GM23338 (cell line): ENCODE measurements at regions not wholly inside any gene's neighbourhood (a gene's known extent, or its start where the extent isn't known, plus 50 kb on each side); places are given as distances from the start of the nearest gene placed in this dataset.

Source experiments
- ATAC-seq: fragments of 200-7000 bp; cut with Tn5 transposase; 3 replicates; pipeline ENCODE4 v1.9.1; 2020
- DNase-seq: peaks from one replicate; pipeline ENCODE4 v3.0.0-alpha.2; 2015; ENCODE audit warnings: low spot score
- H2AFZ ChIP-seq: fragments of 200-600 bp; sonication (generic); 2 replicates; pipeline ENCODE4 v1.8.0; 2016; ENCODE audit warnings: antibody characterized with exemption, mild to moderate bottlenecking, moderate library complexity
- H3F3A ChIP-seq: fragments of 200-600 bp; sonication (generic); replicated peaks from 2 replicates; pipeline ENCODE4 v1.8.0; 2017; ENCODE audit warnings: antibody characterized with exemption, mixed run types, low read depth
- H3K27ac ChIP-seq: fragments of 200-600 bp; sonication (generic); 2 replicates; pipeline ENCODE4 v1.6.1; 2016; ENCODE audit warnings: low read depth
- H3K27me3 ChIP-seq: fragments of 200-600 bp; sonication (generic); 2 replicates; pipeline ENCODE4 v1.8.0; 2016; ENCODE audit warnings: mild to moderate bottlenecking, mixed run types, moderate library complexity; ENCODE audit not compliant: insufficient read depth
- H3K36me3 ChIP-seq: fragments of 200-600 bp; sonication (generic); 2 replicates; pipeline ENCODE4 v1.8.0; 2016; ENCODE audit warnings: mild to moderate bottlenecking; ENCODE audit not compliant: insufficient read depth
- H3K4me1 ChIP-seq: fragments of 200-600 bp; sonication (generic); 2 replicates; pipeline ENCODE4 v1.8.0; 2016; ENCODE audit warnings: mild to moderate bottlenecking, moderate library complexity; ENCODE audit not compliant: insufficient read depth
- H3K4me2 ChIP-seq: fragments of 200-600 bp; sonication (generic); 2 replicates; pipeline ENCODE4 v1.7.1; 2017; ENCODE audit warnings: mixed run types
- H3K4me3 ChIP-seq: fragments of 200-600 bp; sonication (generic); 2 replicates; pipeline ENCODE4 v1.6.1; 2016; ENCODE audit warnings: mixed run types
- H3K79me2 ChIP-seq: fragments of 200-600 bp; sonication (generic); replicated peaks from 2 replicates; pipeline ENCODE4 v1.8.0; 2017; ENCODE audit warnings: mild to moderate bottlenecking; ENCODE audit not compliant: insufficient read depth
- H3K9me2 ChIP-seq: fragments of 200-600 bp; sonication (generic); 2 replicates; pipeline ENCODE4 v1.8.0; 2017; ENCODE audit not compliant: insufficient read depth
- H4K20me1 ChIP-seq: fragments of 200-600 bp; sonication (generic); replicated peaks from 2 replicates; pipeline ENCODE4 v1.8.0; 2017; ENCODE audit warnings: mild to moderate bottlenecking; ENCODE audit not compliant: insufficient read depth
- H3K27ac Mint-ChIP-seq: 2 replicates; pipeline ENCODE4 v1.8.0; 2020; ENCODE audit warnings: inconsistent platforms, mild to moderate bottlenecking, moderate library complexity, mixed read lengths
- H3K27me3 Mint-ChIP-seq: 3 replicates; pipeline ENCODE4 v1.8.0; 2022; ENCODE audit warnings: low read depth, mild to moderate bottlenecking, moderate library complexity, mixed read lengths, inconsistent platforms; ENCODE audit not compliant: insufficient read depth, poor library complexity
- H3K36me3 Mint-ChIP-seq: 3 replicates; pipeline ENCODE4 v1.8.0; 2021; ENCODE audit warnings: low read depth, mild to moderate bottlenecking, inconsistent platforms, moderate library complexity, mixed read lengths
- H3K4me1 Mint-ChIP-seq: 3 replicates; pipeline ENCODE4 v1.8.0; 2020; ENCODE audit warnings: mild to moderate bottlenecking, inconsistent platforms, mixed read lengths
- H3K4me3 Mint-ChIP-seq: 3 replicates; pipeline ENCODE4 v1.8.0; 2021; ENCODE audit warnings: moderate library complexity, mild to moderate bottlenecking, inconsistent platforms, mixed read lengths
- H3K9me3 Mint-ChIP-seq: 3 replicates; pipeline ENCODE4 v1.8.0; 2020; ENCODE audit warnings: moderate library complexity, mild to moderate bottlenecking, inconsistent platforms, mixed read lengths
- CREB1 ChIP-seq: fragments of 250-450 bp; sonication (Bioruptor Pico); IDR thresholded peaks from 2 replicates; pipeline ENCODE4 v1.5.0; 2020; ENCODE audit warnings: low read depth, mild to moderate bottlenecking, moderate library complexity
- EZH2 ChIP-seq: fragments of 200-600 bp; sonication (generic); IDR thresholded peaks from one replicate; pipeline ENCODE4 v1.8.0; 2017; ENCODE audit warnings: antibody characterized with exemption, mild to moderate bottlenecking, low read depth; ENCODE audit not compliant: unreplicated experiment
- EZH2phosphoT487 ChIP-seq: fragments of 200-600 bp; sonication (generic); IDR thresholded peaks from one replicate; pipeline ENCODE4 v1.8.1; 2018; ENCODE audit warnings: antibody characterized with exemption; ENCODE audit not compliant: unreplicated experiment
- JUNB ChIP-seq: IDR thresholded peaks from one replicate; pipeline ENCODE4 v1.6.1; 2016; ENCODE audit warnings: antibody characterized with exemption; ENCODE audit not compliant: unreplicated experiment
- NANOG ChIP-seq: IDR thresholded peaks from 2 replicates; pipeline ENCODE4 v1.6.1; 2016; ENCODE audit warnings: antibody characterized with exemption, borderline replicate concordance
- POLR2AphosphoS5 ChIP-seq: IDR thresholded peaks from 2 replicates; pipeline ENCODE4 v1.6.1; 2016; ENCODE audit warnings: antibody characterized with exemption, low read depth
- STAT1 ChIP-seq: IDR thresholded peaks from one replicate; pipeline ENCODE4 v1.6.1; 2016; ENCODE audit warnings: antibody characterized with exemption; ENCODE audit not compliant: unreplicated experiment
- ZNF114 ChIP-seq: fragments of 250-450 bp; sonication (Bioruptor Pico); IDR thresholded peaks from 2 replicates; pipeline ENCODE4 v1.5.0; 2020; ENCODE audit warnings: mild to moderate bottlenecking, moderate library complexity
- ZNF331 ChIP-seq: fragments of 250-450 bp; sonication (Bioruptor Pico); IDR thresholded peaks from 2 replicates; pipeline ENCODE4 v1.5.0; 2020; ENCODE audit warnings: low read depth, mild to moderate bottlenecking, moderate library complexity
- TF ChIP-seq, protein P1 (sequence below): IDR thresholded peaks from one replicate; pipeline ENCODE4 v1.6.1; 2018; ENCODE audit warnings: antibody characterized with exemption; ENCODE audit not compliant: unreplicated experiment
- TF ChIP-seq, protein P2 (sequence below), 2 experiments: fragments of 200-600 bp in 1 of 2; sonication (generic) in 1 of 2; conservative IDR thresholded peaks; 2 replicates each; pipeline versions ENCODE4 v1.5.1 to v1.6.1; 2016 to 2017; ENCODE audit warnings: antibody characterized with exemption in 2 of 2, low read depth in 2 of 2, mild to moderate bottlenecking in 2 of 2, moderate library complexity in 1 of 2
- TF ChIP-seq, protein P3 (sequence below): fragments of 250-450 bp; sonication (Bioruptor Pico); IDR thresholded peaks from 2 replicates; pipeline ENCODE4 v1.5.0; 2020; ENCODE audit warnings: mild to moderate bottlenecking, moderate library complexity
- TF ChIP-seq, protein P4 (sequence below): IDR thresholded peaks from 2 replicates; pipeline ENCODE4 v1.6.1; 2016; ENCODE audit warnings: antibody characterized with exemption

DNA sequence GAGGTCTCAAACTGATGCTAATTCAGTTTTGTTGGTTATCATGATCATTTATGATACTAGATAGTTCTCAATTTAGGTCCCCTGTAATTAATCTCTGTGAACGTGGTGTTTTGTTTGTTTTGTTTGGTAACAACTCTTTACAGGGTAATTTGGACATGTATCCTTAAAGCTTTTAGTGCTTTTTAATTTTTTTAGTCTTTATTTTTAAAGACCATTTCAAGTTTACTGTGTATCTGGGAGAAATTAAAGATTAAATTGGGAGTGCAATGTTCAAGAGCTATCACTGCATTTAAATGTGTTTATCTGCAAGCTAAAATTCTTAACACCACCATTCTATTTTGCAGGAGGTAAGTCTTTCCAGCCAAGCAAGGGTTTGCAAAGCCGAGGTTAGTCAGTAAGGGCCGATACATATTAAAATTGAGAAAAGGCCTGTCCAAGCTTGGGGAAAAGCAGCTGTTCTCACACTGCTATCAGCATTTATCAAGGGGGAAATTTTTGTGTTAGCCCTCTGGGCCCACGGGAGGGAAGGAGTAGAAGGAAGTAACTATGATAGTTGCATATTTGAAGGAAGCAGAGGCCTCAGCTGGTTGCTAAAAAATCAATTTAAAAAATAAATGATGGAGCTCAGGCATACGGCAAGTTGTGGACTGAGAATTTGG, 59.3 kb upstream of the ZNF217 start:
- Mint-ChIP-seq H3K27ac (peak overlapping the region; percentile 38), H3K4me3 (no peak overlapping the region), H3K27me3 (peaks cover 1% of the 10 kb centered on the region), H3K4me1 (peaks cover 31% of the 10 kb centered on the region), H3K36me3 (no peaks in the 10 kb centered on the region), H3K9me3 (no peaks in the 10 kb centered on the region)
- H3K9me2 ChIP-seq, result no peaks in the 10 kb centered on the region
- no peaks in the 10 kb centered on the region for H3K79me2 ChIP-seq
- no peaks in the 10 kb centered on the region for H4K20me1 ChIP-seq
- ATAC-seq (no peak), DNase-seq (no peak)
- peaks cover 27% of the 10 kb centered on the region for H3K4me1 ChIP-seq
- no peaks in the 10 kb centered on the region for H3K36me3 ChIP-seq
- no peaks in the 10 kb centered on the region for H3F3A ChIP-seq
- H3K4me3 ChIP-seq, result no peak overlapping the region
- TF ChIP-seq CREB1 (CRISPR knock-in tag), result no peak
- no peak for TF ChIP-seq JUNB
- TF ChIP-seq ZNF114 (CRISPR knock-in tag), result no peak
- TF ChIP-seq, protein P1, sequence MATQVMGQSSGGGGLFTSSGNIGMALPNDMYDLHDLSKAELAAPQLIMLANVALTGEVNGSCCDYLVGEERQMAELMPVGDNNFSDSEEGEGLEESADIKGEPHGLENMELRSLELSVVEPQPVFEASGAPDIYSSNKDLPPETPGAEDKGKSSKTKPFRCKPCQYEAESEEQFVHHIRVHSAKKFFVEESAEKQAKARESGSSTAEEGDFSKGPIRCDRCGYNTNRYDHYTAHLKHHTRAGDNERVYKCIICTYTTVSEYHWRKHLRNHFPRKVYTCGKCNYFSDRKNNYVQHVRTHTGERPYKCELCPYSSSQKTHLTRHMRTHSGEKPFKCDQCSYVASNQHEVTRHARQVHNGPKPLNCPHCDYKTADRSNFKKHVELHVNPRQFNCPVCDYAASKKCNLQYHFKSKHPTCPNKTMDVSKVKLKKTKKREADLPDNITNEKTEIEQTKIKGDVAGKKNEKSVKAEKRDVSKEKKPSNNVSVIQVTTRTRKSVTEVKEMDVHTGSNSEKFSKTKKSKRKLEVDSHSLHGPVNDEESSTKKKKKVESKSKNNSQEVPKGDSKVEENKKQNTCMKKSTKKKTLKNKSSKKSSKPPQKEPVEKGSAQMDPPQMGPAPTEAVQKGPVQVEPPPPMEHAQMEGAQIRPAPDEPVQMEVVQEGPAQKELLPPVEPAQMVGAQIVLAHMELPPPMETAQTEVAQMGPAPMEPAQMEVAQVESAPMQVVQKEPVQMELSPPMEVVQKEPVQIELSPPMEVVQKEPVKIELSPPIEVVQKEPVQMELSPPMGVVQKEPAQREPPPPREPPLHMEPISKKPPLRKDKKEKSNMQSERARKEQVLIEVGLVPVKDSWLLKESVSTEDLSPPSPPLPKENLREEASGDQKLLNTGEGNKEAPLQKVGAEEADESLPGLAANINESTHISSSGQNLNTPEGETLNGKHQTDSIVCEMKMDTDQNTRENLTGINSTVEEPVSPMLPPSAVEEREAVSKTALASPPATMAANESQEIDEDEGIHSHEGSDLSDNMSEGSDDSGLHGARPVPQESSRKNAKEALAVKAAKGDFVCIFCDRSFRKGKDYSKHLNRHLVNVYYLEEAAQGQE, result no peak
- no peak for TF ChIP-seq ZNF331 (CRISPR knock-in tag)
- TF ChIP-seq POLR2AphosphoS5, result no peak
- no peak for TF ChIP-seq EZH2
- TF ChIP-seq STAT1, result no peak
- TF ChIP-seq NANOG, result no peak
- TF ChIP-seq, protein P2, sequence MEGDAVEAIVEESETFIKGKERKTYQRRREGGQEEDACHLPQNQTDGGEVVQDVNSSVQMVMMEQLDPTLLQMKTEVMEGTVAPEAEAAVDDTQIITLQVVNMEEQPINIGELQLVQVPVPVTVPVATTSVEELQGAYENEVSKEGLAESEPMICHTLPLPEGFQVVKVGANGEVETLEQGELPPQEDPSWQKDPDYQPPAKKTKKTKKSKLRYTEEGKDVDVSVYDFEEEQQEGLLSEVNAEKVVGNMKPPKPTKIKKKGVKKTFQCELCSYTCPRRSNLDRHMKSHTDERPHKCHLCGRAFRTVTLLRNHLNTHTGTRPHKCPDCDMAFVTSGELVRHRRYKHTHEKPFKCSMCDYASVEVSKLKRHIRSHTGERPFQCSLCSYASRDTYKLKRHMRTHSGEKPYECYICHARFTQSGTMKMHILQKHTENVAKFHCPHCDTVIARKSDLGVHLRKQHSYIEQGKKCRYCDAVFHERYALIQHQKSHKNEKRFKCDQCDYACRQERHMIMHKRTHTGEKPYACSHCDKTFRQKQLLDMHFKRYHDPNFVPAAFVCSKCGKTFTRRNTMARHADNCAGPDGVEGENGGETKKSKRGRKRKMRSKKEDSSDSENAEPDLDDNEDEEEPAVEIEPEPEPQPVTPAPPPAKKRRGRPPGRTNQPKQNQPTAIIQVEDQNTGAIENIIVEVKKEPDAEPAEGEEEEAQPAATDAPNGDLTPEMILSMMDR (conservative IDR thresholded peaks at IDR 0.05; ENCODE audit: low read depth in 2 of 2), result no peak
- TF ChIP-seq, protein P3, sequence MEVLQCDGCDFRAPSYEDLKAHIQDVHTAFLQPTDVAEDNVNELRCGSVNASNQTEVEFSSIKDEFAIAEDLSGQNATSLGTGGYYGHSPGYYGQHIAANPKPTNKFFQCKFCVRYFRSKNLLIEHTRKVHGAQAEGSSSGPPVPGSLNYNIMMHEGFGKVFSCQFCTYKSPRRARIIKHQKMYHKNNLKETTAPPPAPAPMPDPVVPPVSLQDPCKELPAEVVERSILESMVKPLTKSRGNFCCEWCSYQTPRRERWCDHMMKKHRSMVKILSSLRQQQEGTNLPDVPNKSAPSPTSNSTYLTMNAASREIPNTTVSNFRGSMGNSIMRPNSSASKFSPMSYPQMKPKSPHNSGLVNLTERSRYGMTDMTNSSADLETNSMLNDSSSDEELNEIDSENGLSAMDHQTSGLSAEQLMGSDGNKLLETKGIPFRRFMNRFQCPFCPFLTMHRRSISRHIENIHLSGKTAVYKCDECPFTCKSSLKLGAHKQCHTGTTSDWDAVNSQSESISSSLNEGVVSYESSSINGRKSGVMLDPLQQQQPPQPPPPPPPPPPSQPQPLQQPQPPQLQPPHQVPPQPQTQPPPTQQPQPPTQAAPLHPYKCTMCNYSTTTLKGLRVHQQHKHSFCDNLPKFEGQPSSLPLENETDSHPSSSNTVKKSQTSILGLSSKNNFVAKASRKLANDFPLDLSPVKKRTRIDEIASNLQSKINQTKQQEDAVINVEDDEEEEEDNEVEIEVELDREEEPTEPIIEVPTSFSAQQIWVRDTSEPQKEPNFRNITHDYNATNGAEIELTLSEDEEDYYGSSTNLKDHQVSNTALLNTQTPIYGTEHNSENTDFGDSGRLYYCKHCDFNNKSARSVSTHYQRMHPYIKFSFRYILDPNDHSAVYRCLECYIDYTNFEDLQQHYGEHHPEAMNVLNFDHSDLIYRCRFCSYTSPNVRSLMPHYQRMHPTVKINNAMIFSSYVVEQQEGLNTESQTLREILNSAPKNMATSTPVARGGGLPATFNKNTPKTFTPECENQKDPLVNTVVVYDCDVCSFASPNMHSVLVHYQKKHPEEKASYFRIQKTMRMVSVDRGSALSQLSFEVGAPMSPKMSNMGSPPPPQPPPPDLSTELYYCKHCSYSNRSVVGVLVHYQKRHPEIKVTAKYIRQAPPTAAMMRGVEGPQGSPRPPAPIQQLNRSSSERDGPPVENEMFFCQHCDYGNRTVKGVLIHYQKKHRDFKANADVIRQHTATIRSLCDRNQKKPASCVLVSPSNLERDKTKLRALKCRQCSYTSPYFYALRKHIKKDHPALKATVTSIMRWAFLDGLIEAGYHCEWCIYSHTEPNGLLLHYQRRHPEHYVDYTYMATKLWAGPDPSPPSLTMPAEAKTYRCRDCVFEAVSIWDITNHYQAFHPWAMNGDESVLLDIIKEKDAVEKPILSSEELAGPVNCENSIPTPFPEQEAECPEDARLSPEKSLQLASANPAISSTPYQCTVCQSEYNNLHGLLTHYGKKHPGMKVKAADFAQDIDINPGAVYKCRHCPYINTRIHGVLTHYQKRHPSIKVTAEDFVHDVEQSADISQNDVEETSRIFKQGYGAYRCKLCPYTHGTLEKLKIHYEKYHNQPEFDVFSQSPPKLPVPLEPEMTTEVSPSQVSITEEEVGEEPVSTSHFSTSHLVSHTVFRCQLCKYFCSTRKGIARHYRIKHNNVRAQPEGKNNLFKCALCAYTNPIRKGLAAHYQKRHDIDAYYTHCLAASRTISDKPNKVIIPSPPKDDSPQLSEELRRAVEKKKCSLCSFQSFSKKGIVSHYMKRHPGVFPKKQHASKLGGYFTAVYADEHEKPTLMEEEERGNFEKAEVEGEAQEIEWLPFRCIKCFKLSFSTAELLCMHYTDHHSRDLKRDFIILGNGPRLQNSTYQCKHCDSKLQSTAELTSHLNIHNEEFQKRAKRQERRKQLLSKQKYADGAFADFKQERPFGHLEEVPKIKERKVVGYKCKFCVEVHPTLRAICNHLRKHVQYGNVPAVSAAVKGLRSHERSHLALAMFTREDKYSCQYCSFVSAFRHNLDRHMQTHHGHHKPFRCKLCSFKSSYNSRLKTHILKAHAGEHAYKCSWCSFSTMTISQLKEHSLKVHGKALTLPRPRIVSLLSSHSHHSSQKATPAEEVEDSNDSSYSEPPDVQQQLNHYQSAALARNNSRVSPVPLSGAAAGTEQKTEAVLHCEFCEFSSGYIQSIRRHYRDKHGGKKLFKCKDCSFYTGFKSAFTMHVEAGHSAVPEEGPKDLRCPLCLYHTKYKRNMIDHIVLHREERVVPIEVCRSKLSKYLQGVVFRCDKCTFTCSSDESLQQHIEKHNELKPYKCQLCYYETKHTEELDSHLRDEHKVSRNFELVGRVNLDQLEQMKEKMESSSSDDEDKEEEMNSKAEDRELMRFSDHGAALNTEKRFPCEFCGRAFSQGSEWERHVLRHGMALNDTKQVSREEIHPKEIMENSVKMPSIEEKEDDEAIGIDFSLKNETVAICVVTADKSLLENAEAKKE, result no peak
- TF ChIP-seq, protein P4, sequence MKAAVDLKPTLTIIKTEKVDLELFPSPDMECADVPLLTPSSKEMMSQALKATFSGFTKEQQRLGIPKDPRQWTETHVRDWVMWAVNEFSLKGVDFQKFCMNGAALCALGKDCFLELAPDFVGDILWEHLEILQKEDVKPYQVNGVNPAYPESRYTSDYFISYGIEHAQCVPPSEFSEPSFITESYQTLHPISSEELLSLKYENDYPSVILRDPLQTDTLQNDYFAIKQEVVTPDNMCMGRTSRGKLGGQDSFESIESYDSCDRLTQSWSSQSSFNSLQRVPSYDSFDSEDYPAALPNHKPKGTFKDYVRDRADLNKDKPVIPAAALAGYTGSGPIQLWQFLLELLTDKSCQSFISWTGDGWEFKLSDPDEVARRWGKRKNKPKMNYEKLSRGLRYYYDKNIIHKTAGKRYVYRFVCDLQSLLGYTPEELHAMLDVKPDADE, result no peak
- TF ChIP-seq EZH2phosphoT487, result no peak
- H3K4me2 ChIP-seq, result no peak overlapping the region
- no peaks in the 10 kb centered on the region for H3K27me3 ChIP-seq
- H2AFZ ChIP-seq, result 0 out of 2 replicates have a peak overlapping the region, but pooled peaks have one; percentile 24
- no peak overlapping the region for H3K27ac ChIP-seq
